GM12878 (cell line): ENCODE measurements at regions not wholly inside any gene's neighbourhood (a gene's known extent, or its start where the extent isn't known, plus 50 kb on each side); places are given as distances from the start of the nearest gene placed in this dataset.

ENCODE experiments used
- ATAC-seq: fragments of 200-7000 bp; cut with Tn5 transposase; 3 replicates; pipeline ENCODE4 v1.9.1; 2020; ENCODE audit warnings: mild to moderate bottlenecking, moderate library complexity
- BruUV-seq: library from RNA; stranded (reverse); fragments of 400-500 nt; replicated peaks from 2 replicates; lab custom pipeline; 2021; lab: Mats Ljungman, UMichigan
- CTCF ChIA-PET: fragments of 300-600 bp; sonication (Branson Sonifier 250); formaldehyde crosslinking; extraction: SDS; loops from one replicate; lab custom pipeline; 2021; ENCODE audit warnings: inconsistent platforms; lab: Yijun Ruan, JAX
- POLR2A ChIA-PET: fragments of 350-600 bp; formaldehyde crosslinking; extraction: SDS; loops from one replicate; lab custom pipeline; 2021; ENCODE audit warnings: inconsistent platforms; lab: Charles Lee
- RAD21 ChIA-PET: fragments of 300-600 bp; sonication (Branson Sonifier 250); formaldehyde crosslinking; loops from one replicate; lab custom pipeline; 2023; ENCODE audit warnings: antibody characterized with exemption; ENCODE audit not compliant: unreplicated experiment; lab: Charles Lee
- SMC1A ChIA-PET: fragments of 300-600 bp; sonication (Branson Sonifier 250); formaldehyde crosslinking; loops from one replicate; lab custom pipeline; 2023; ENCODE audit not compliant: unreplicated experiment, uncharacterized antibody; lab: Charles Lee
- DNase-seq: peaks from one replicate; pipeline ENCODE4 v3.0.0-alpha.2; 2011; ENCODE audit warnings: low read depth, low spot score
- FAIRE-seq: peaks from 3 replicates; lab custom pipeline; 2011; peaks lifted over from hg19 to GRCh38; lab: Jason Lieb, UNC
- H2AFZ ChIP-seq: 2 replicates; pipeline ENCODE4 v1.6.0; 2011; ENCODE audit warnings: low read depth, low read length, control low read depth; ENCODE audit not compliant: control insufficient read depth
- H3K27ac ChIP-seq: 2 replicates; pipeline ENCODE4 v1.5.1; 2011; ENCODE audit warnings: control low read depth; ENCODE audit not compliant: control insufficient read depth, insufficient read depth
- H3K27me3 ChIP-seq, 2 experiments: replicated peaks in 1 of 2; 2 replicates each; pipeline versions ENCODE4 v1.6.0 to v1.6.1; 2011; ENCODE audit warnings: low read length in 1 of 2; ENCODE audit not compliant: control insufficient read depth in 2 of 2, insufficient read depth in 2 of 2
- H3K36me3 ChIP-seq, 2 experiments: 2 replicates each; pipeline ENCODE4 v1.5.1; 2011; ENCODE audit warnings: low read length in 1 of 2; ENCODE audit not compliant: control insufficient read depth in 2 of 2, insufficient read depth in 2 of 2
- H3K4me1 ChIP-seq: 2 replicates; pipeline ENCODE4 v1.6.1; 2011; ENCODE audit warnings: mild to moderate bottlenecking, low read length, moderate library complexity, mixed read lengths; ENCODE audit not compliant: control insufficient read depth, insufficient read depth
- H3K4me2 ChIP-seq: 2 replicates; pipeline ENCODE4 v1.6.0; 2011; ENCODE audit warnings: control low read depth; ENCODE audit not compliant: control insufficient read depth, insufficient read depth
- H3K4me3 ChIP-seq: fragments of 200-600 bp; sonication (generic); 2 replicates; pipeline ENCODE4 v1.5.1; 2016
- H3K79me2 ChIP-seq: 2 replicates; pipeline ENCODE4 v1.6.0; 2011; ENCODE audit warnings: low read length; ENCODE audit not compliant: control insufficient read depth, insufficient read depth
- H3K9ac ChIP-seq: 2 replicates; pipeline ENCODE4 v1.8.0; 2011; ENCODE audit warnings: low read length, control low read depth, mixed read lengths; ENCODE audit not compliant: control insufficient read depth, insufficient read depth
- H3K9me3 ChIP-seq: replicated peaks from 3 replicates; pipeline ENCODE4 v1.5.1; 2011; ENCODE audit warnings: mild to moderate bottlenecking, low read length; ENCODE audit not compliant: control insufficient read depth, insufficient read depth
- H4K20me1 ChIP-seq: 2 replicates; pipeline ENCODE4 v1.6.0; 2011; ENCODE audit not compliant: control insufficient read depth, insufficient read depth
- CBX5 ChIP-seq: sonication (generic); IDR thresholded peaks from 2 replicates; pipeline ENCODE4 v1.6.1; 2016; ENCODE audit warnings: low read depth, moderate library complexity, mild to moderate bottlenecking, inconsistent platforms
- ESRRA ChIP-seq: IDR thresholded peaks from 2 replicates; pipeline ENCODE4 v1.6.1; 2012; ENCODE audit warnings: mild to moderate bottlenecking, low read length, improper control_type of control experiment
- HDGF ChIP-seq: fragments of 450-650 bp; IDR thresholded peaks from 2 replicates; pipeline ENCODE4 v1.6.1; 2016; ENCODE audit warnings: antibody characterized with exemption
- JUNB ChIP-seq: IDR thresholded peaks from 2 replicates; pipeline ENCODE4 v1.6.1; 2016; ENCODE audit warnings: antibody characterized with exemption, mild to moderate bottlenecking
- MYB ChIP-seq: fragments of 150-350 bp; IDR thresholded peaks from 2 replicates; pipeline ENCODE4 v1.6.1; 2014; ENCODE audit warnings: mild to moderate bottlenecking, low read depth, low read length, borderline replicate concordance
- NR2C1 ChIP-seq: fragments of 450-650 bp; IDR thresholded peaks from 2 replicates; pipeline ENCODE4 v1.6.1; 2017; ENCODE audit warnings: antibody characterized with exemption, mild to moderate bottlenecking, moderate library complexity
- NR2F1 ChIP-seq: fragments of 450-650 bp; conservative IDR thresholded peaks from 2 replicates; pipeline ENCODE4 v1.6.1; 2017; ENCODE audit warnings: mild to moderate bottlenecking
- RUNX3 ChIP-seq: IDR thresholded peaks from 2 replicates; pipeline ENCODE4 v1.6.1; 2012; ENCODE audit warnings: low read length, inconsistent platforms
- WGBS: methylation state at CpG from one replicate; pipeline ENCODE4 v1.1.6; 2016; ENCODE audit warnings: low lambda C conversion rate; ENCODE audit not compliant: insufficient replicate concordance, insufficient coverage; ENCODE audit errors: missing lambda C conversion rate; 5-methylcytosine and 5-hydroxymethylcytosine counted together
- in situ Hi-C: fragments of 300-500 bp; cut with MboI; formaldehyde crosslinking; loops from 9 replicates; pipeline ENCODE4 v1.14.3; 2018; ENCODE audit warnings: mixed read lengths
- intact Hi-C: fragments of 100-400 bp; cut with micrococcal nuclease; formaldehyde crosslinking; loops from one replicate; pipeline ENCODE4 v1.14.2; 2022; ENCODE audit not compliant: unreplicated experiment
- TF ChIP-seq, protein P1 (sequence below): fragments of 450-650 bp; IDR thresholded peaks from 2 replicates; pipeline ENCODE4 v1.6.1; 2017; ENCODE audit warnings: mild to moderate bottlenecking
- TF ChIP-seq, protein P2 (sequence below): fragments of 450-650 bp; formaldehyde crosslinking; IDR thresholded peaks from 2 replicates; pipeline ENCODE4 v1.4.0; 2020; ENCODE audit warnings: mild to moderate bottlenecking, moderate library complexity
- TF ChIP-seq, protein P3 (sequence below): fragments of 450-650 bp; IDR thresholded peaks from 2 replicates; pipeline ENCODE4 v1.6.1; 2017; ENCODE audit warnings: mild to moderate bottlenecking, moderate library complexity
- TF ChIP-seq, protein P4 (sequence below): IDR thresholded peaks from 2 replicates; pipeline ENCODE4 v1.6.1; 2011; ENCODE audit warnings: borderline replicate concordance, low read depth, mild to moderate bottlenecking, moderate library complexity, low read length; ENCODE audit not compliant: insufficient read depth, poor library complexity, severe bottlenecking

DNA sequence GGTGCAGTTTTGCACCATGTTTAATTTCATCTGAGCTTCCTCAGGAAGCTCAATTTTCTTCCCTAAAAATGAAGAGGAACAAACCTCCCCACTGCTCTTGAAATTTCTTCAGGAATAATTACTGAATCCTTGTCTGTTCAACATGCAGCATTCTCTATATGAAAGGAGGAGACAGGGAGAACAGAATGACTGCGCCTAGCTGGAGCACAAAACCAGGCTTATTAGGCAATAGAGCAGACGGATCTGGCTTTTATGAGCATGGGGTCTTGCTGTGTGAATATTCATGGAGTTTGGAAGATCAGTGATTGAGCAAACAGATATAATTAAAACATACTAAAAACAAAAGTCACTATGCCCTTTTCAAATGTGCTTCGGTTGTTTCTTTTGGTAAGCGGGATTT, 148.1 kb downstream of the SUDS3 start:
- ATAC-seq (no peak), DNase-seq (no peak), FAIRE-seq (no peak)
- ChIA-PET POLR2A (no interaction called here), SMC1A (interaction anchor here (1.0 kb wide), 1 partner anchor 89 kb away, joined by 3 read pairs; no protein-coding TSS in a partner anchor), RAD21 (no interaction called here), CTCF (no interaction called here)
- Histone ChIP-seq H3K4me2 (no peak overlapping the region), H3K79me2 (no peaks in the 10 kb centered on the region), H3K4me1 (no peaks in the 10 kb centered on the region), H2AFZ (no peak overlapping the region), H4K20me1 (no peaks in the 10 kb centered on the region), H3K27me3 (no peaks in the 10 kb centered on the region), H3K4me3 (no peak overlapping the region), H3K36me3 (no peaks in the 10 kb centered on the region), H3K27ac (no peak overlapping the region), H3K9me3 (no peaks in the 10 kb centered on the region), H3K9ac (no peak overlapping the region)
- in situ Hi-C loops (no loop called here), intact Hi-C loops (no loop called here)
- 55% methylated on average over 4 of the region's 4 CpGs for WGBS
- BruUV-seq: no TSS peak
- TF ChIP-seq JUNB (no peak), NR2C1 (no peak), CBX5 (no peak), ESRRA (no peak), MYB (no peak), RUNX3 (no peak), HDGF (no peak), NR2F1 (no peak)
- TF ChIP-seq, protein P1, sequence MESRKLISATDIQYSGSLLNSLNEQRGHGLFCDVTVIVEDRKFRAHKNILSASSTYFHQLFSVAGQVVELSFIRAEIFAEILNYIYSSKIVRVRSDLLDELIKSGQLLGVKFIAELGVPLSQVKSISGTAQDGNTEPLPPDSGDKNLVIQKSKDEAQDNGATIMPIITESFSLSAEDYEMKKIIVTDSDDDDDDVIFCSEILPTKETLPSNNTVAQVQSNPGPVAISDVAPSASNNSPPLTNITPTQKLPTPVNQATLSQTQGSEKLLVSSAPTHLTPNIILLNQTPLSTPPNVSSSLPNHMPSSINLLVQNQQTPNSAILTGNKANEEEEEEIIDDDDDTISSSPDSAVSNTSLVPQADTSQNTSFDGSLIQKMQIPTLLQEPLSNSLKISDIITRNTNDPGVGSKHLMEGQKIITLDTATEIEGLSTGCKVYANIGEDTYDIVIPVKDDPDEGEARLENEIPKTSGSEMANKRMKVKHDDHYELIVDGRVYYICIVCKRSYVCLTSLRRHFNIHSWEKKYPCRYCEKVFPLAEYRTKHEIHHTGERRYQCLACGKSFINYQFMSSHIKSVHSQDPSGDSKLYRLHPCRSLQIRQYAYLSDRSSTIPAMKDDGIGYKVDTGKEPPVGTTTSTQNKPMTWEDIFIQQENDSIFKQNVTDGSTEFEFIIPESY: no peak
- TF ChIP-seq, protein P2, sequence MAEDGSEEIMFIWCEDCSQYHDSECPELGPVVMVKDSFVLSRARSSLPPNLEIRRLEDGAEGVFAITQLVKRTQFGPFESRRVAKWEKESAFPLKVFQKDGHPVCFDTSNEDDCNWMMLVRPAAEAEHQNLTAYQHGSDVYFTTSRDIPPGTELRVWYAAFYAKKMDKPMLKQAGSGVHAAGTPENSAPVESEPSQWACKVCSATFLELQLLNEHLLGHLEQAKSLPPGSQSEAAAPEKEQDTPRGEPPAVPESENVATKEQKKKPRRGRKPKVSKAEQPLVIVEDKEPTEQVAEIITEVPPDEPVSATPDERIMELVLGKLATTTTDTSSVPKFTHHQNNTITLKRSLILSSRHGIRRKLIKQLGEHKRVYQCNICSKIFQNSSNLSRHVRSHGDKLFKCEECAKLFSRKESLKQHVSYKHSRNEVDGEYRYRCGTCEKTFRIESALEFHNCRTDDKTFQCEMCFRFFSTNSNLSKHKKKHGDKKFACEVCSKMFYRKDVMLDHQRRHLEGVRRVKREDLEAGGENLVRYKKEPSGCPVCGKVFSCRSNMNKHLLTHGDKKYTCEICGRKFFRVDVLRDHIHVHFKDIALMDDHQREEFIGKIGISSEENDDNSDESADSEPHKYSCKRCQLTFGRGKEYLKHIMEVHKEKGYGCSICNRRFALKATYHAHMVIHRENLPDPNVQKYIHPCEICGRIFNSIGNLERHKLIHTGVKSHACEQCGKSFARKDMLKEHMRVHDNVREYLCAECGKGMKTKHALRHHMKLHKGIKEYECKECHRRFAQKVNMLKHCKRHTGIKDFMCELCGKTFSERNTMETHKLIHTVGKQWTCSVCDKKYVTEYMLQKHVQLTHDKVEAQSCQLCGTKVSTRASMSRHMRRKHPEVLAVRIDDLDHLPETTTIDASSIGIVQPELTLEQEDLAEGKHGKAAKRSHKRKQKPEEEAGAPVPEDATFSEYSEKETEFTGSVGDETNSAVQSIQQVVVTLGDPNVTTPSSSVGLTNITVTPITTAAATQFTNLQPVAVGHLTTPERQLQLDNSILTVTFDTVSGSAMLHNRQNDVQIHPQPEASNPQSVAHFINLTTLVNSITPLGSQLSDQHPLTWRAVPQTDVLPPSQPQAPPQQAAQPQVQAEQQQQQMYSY (CRISPR knock-in tag): no peak
- TF ChIP-seq, protein P3, sequence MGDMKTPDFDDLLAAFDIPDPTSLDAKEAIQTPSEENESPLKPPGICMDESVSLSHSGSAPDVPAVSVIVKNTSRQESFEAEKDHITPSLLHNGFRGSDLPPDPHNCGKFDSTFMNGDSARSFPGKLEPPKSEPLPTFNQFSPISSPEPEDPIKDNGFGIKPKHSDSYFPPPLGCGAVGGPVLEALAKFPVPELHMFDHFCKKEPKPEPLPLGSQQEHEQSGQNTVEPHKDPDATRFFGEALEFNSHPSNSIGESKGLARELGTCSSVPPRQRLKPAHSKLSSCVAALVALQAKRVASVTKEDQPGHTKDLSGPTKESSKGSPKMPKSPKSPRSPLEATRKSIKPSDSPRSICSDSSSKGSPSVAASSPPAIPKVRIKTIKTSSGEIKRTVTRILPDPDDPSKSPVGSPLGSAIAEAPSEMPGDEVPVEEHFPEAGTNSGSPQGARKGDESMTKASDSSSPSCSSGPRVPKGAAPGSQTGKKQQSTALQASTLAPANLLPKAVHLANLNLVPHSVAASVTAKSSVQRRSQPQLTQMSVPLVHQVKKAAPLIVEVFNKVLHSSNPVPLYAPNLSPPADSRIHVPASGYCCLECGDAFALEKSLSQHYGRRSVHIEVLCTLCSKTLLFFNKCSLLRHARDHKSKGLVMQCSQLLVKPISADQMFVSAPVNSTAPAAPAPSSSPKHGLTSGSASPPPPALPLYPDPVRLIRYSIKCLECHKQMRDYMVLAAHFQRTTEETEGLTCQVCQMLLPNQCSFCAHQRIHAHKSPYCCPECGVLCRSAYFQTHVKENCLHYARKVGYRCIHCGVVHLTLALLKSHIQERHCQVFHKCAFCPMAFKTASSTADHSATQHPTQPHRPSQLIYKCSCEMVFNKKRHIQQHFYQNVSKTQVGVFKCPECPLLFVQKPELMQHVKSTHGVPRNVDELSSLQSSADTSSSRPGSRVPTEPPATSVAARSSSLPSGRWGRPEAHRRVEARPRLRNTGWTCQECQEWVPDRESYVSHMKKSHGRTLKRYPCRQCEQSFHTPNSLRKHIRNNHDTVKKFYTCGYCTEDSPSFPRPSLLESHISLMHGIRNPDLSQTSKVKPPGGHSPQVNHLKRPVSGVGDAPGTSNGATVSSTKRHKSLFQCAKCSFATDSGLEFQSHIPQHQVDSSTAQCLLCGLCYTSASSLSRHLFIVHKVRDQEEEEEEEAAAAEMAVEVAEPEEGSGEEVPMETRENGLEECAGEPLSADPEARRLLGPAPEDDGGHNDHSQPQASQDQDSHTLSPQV: no peak
- TF ChIP-seq, protein P4, sequence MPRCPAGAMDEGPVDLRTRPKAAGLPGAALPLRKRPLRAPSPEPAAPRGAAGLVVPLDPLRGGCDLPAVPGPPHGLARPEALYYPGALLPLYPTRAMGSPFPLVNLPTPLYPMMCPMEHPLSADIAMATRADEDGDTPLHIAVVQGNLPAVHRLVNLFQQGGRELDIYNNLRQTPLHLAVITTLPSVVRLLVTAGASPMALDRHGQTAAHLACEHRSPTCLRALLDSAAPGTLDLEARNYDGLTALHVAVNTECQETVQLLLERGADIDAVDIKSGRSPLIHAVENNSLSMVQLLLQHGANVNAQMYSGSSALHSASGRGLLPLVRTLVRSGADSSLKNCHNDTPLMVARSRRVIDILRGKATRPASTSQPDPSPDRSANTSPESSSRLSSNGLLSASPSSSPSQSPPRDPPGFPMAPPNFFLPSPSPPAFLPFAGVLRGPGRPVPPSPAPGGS: no peak
